Endothelial cell of umbilical vein (primary cell): ENCODE measurements at regions not wholly inside any gene's neighbourhood (a gene's known extent, or its start where the extent isn't known, plus 50 kb on each side); places are given as distances from the start of the nearest gene placed in this dataset.

ENCODE experiments used
- BruUV-seq: library from RNA; stranded (reverse); fragments of 400-500 nt; replicated peaks from 2 replicates; lab custom pipeline; 2021; lab: Mats Ljungman, UMichigan
- CTCF ChIA-PET: fragments of 300-600, 350-600 bp; sonication (Branson Sonifier 250); formaldehyde crosslinking; loops from one replicate; lab custom pipeline; 2021; ENCODE audit warnings: antibody characterized with exemption, inconsistent platforms; lab: Charles Lee
- POLR2A ChIA-PET: fragments of 300-600, 350-600 bp; sonication (Branson Sonifier 250); formaldehyde crosslinking; loops from one replicate; lab custom pipeline; 2021; ENCODE audit warnings: antibody characterized with exemption, inconsistent platforms; lab: Charles Lee
- DNase-seq: peaks from one replicate; pipeline ENCODE4 v3.0.0-alpha.2; 2011; ENCODE audit warnings: low read depth, low spot score
- FAIRE-seq: peaks from 2 replicates; lab custom pipeline; 2011; peaks lifted over from hg19 to GRCh38; lab: Jason Lieb, UNC
- H2AFZ ChIP-seq: 2 replicates; pipeline ENCODE4 v1.6.0; 2012; ENCODE audit warnings: low read depth, low read length, control low read depth, inconsistent platforms
- H3K27ac ChIP-seq: 2 replicates; pipeline ENCODE4 v1.5.1; 2011; ENCODE audit warnings: low read depth, mild to moderate bottlenecking, control low read depth, low read length, moderate library complexity; ENCODE audit not compliant: insufficient read depth
- H3K27me3 ChIP-seq, 2 experiments: 2 replicates each; pipeline versions ENCODE4 v1.6.0 to v1.6.1; 2011; ENCODE audit warnings: low read length in 2 of 2, mixed read lengths in 1 of 2; ENCODE audit not compliant: control insufficient read depth in 2 of 2, insufficient read depth in 2 of 2
- H3K36me3 ChIP-seq, 2 experiments: 2 replicates in 1 of 2; 3 replicates in 1 of 2; pipeline ENCODE4 v1.5.1; 2011; ENCODE audit warnings: low read length in 2 of 2, mild to moderate bottlenecking in 1 of 2, moderate library complexity in 1 of 2; ENCODE audit not compliant: control insufficient read depth in 2 of 2, insufficient read depth in 2 of 2; ENCODE audit errors: extremely low read depth in 1 of 2
- H3K4me1 ChIP-seq: 3 replicates; pipeline ENCODE4 v1.5.1; 2011; ENCODE audit warnings: mild to moderate bottlenecking, low read length; ENCODE audit not compliant: control insufficient read depth, insufficient read depth; ENCODE audit errors: extremely low read depth
- H3K4me2 ChIP-seq: 2 replicates; pipeline ENCODE4 v1.6.1; 2011; ENCODE audit warnings: low read length, control low read depth, mixed read lengths; ENCODE audit not compliant: insufficient read depth
- H3K4me3 ChIP-seq, 3 experiments: fragments of 200-600 bp in 1 of 3; sonication (generic), shearing (Covaris generic) in 1 of 3; replicated peaks in 1 of 3; 2 replicates each; pipeline ENCODE4 v1.5.1; 2011 to 2016; ENCODE audit warnings: control low read depth in 3 of 3, low read length in 3 of 3, mild to moderate bottlenecking in 2 of 3, inconsistent platforms in 1 of 3, low read depth in 1 of 3, moderate library complexity in 1 of 3; ENCODE audit not compliant: insufficient read depth in 1 of 3
- H3K79me2 ChIP-seq: 2 replicates; pipeline ENCODE4 v1.6.0; 2012; ENCODE audit warnings: low read length, inconsistent platforms; ENCODE audit not compliant: control insufficient read depth, insufficient read depth
- H3K9ac ChIP-seq: replicated peaks from 2 replicates; pipeline ENCODE3; 2011; ENCODE audit warnings: low read length, control low read depth; ENCODE audit not compliant: insufficient read depth; ENCODE audit errors: extremely low read depth
- H3K9me1 ChIP-seq: replicated peaks from 3 replicates; pipeline ENCODE4 v1.6.0; 2011; ENCODE audit warnings: mild to moderate bottlenecking, low read length; ENCODE audit not compliant: control insufficient read depth, insufficient read depth; ENCODE audit errors: extremely low read depth
- H3K9me3 ChIP-seq: replicated peaks from 2 replicates; pipeline ENCODE4 v1.5.1; 2012; ENCODE audit warnings: low read length, inconsistent platforms; ENCODE audit not compliant: control insufficient read depth, insufficient read depth
- H4K20me1 ChIP-seq: replicated peaks from 2 replicates; pipeline ENCODE3; 2011; ENCODE audit warnings: mild to moderate bottlenecking, low read length; ENCODE audit not compliant: control insufficient read depth, insufficient read depth; ENCODE audit errors: extremely low read depth
- CTCF ChIP-seq, 2 donors: IDR thresholded peaks; 1 replicate in 1 of 2; 2 replicates in 1 of 2; pipeline ENCODE4 v1.5.1; 2011; ENCODE audit warnings: low read length in 2 of 2, mild to moderate bottlenecking in 2 of 2, moderate library complexity in 2 of 2, control low read depth in 1 of 2, inconsistent platforms in 1 of 2, low read depth in 1 of 2; ENCODE audit not compliant: insufficient read depth in 1 of 2; ENCODE audit errors: extremely low read depth in 1 of 2
- EZH2 ChIP-seq: IDR thresholded peaks from 2 replicates; pipeline ENCODE4 v1.6.1; 2012; ENCODE audit warnings: borderline replicate concordance, low read depth, mild to moderate bottlenecking, moderate library complexity, low read length, inconsistent platforms; ENCODE audit not compliant: severe bottlenecking
- FOS ChIP-seq: IDR thresholded peaks from 2 replicates; pipeline ENCODE4 v1.6.1; 2011; ENCODE audit warnings: mild to moderate bottlenecking, low read length, moderate library complexity, borderline replicate concordance; ENCODE audit not compliant: insufficient read depth
- GATA2 ChIP-seq: IDR thresholded peaks from 2 replicates; pipeline ENCODE4 v1.7.0; 2011; ENCODE audit warnings: low read depth, mild to moderate bottlenecking, moderate library complexity, mixed read lengths, low read length; ENCODE audit not compliant: insufficient read length, insufficient read depth
- JUN ChIP-seq: IDR thresholded peaks from 2 replicates; pipeline ENCODE4 v1.6.1; 2011; ENCODE audit warnings: borderline replicate concordance, low read depth; ENCODE audit not compliant: insufficient read length, insufficient read depth
- MAX ChIP-seq: IDR thresholded peaks from 2 replicates; pipeline ENCODE4 v1.6.1; 2011; ENCODE audit not compliant: insufficient read depth, insufficient read length
- MYC ChIP-seq: IDR thresholded peaks from one replicate; pipeline ENCODE4 v1.6.1; 2011; ENCODE audit warnings: mild to moderate bottlenecking, low read depth, low read length
- POLR2A ChIP-seq: IDR thresholded peaks from 2 replicates; pipeline ENCODE4 v1.6.1; 2012; ENCODE audit warnings: low read depth, mild to moderate bottlenecking, control low read depth, low read length
- POLR2AphosphoS5 ChIP-seq: IDR thresholded peaks from 2 replicates; pipeline ENCODE4 v1.6.1; 2012; ENCODE audit warnings: low read depth, mild to moderate bottlenecking, control low read depth, low read length, moderate library complexity; ENCODE audit not compliant: insufficient read depth
- dilution Hi-C: fragments of 300-500 bp; cut with MboI; formaldehyde crosslinking; loops from one replicate; pipeline ENCODE4 v1.15.0; 2019; ENCODE audit warnings: low sequenced_read_pairs; ENCODE audit not compliant: extremely low pct_ligation_motif_present
- intact Hi-C: fragments of 100-400 bp; cut with micrococcal nuclease; formaldehyde crosslinking; loops from one replicate; pipeline ENCODE4 v1.10.0; 2022

GRCh38 chr15:37377428-37377827 is 277.1 kb upstream of the MEIS2 start:
- H3K4me3 ChIP-seq, result no peak overlapping the region
- TF ChIP-seq POLR2AphosphoS5 (no peak), MAX (no peak), POLR2A (no peak)
- no peak overlapping the region for H3K4me2 ChIP-seq
- dilution Hi-C loops, result no loop called here
- DNase-seq, result no peak
- no peaks in the 10 kb centered on the region for H3K4me1 ChIP-seq
- intact Hi-C loops, result no loop called here
- CTCF ChIA-PET, result no interaction called here
- BruUV-seq, result no TSS peak
- no peak overlapping the region for H3K27ac ChIP-seq
- no peaks in the 10 kb centered on the region for H3K79me2 ChIP-seq
- no peaks in the 10 kb centered on the region for H3K9me3 ChIP-seq
- H3K9me1 ChIP-seq, result no peaks in the 10 kb centered on the region
- POLR2A ChIA-PET, result no interaction called here
- no peak overlapping the region for H3K9ac ChIP-seq
- H3K27me3 ChIP-seq, result no peaks in the 10 kb centered on the region
- no peak for FAIRE-seq
- H3K36me3 ChIP-seq, result no peaks in the 10 kb centered on the region
- H4K20me1 ChIP-seq, result no peaks in the 10 kb centered on the region
- no peak overlapping the region for H2AFZ ChIP-seq

GRCh38 chr15:37394402-37395099 is 294.2 kb upstream of the MEIS2 start:
- H4K20me1 ChIP-seq, result no peaks in the 10 kb centered on the region
- H3K4me2 ChIP-seq, result no peak overlapping the region
- H3K9me3 ChIP-seq, result no peaks in the 10 kb centered on the region
- no TSS peak for BruUV-seq
- H3K9me1 ChIP-seq, result no peaks in the 10 kb centered on the region
- CTCF ChIA-PET, result no interaction called here
- H3K27me3 ChIP-seq, result no peaks in the 10 kb centered on the region
- dilution Hi-C loops (no loop called here), intact Hi-C loops (no loop called here)
- H3K27ac ChIP-seq, result no peak overlapping the region
- FAIRE-seq, result no peak
- H2AFZ ChIP-seq, result no peak overlapping the region
- H3K4me3 ChIP-seq, result no peak overlapping the region
- H3K4me1 ChIP-seq, result no peaks in the 10 kb centered on the region
- no peaks in the 10 kb centered on the region for H3K36me3 ChIP-seq
- TF ChIP-seq CTCF (IDR thresholded peaks at IDR 0.05; ENCODE audit: extremely low read depth in 1 of 2, insufficient read depth in 1 of 2, low read depth in 1 of 2, low read length in 2 of 2) (no peak), MYC (no peak), POLR2AphosphoS5 (no peak), POLR2A (no peak), GATA2 (no peak), MAX (no peak), FOS (no peak), JUN (no peak), EZH2 (no peak)
- H3K79me2 ChIP-seq, result no peaks in the 10 kb centered on the region
- DNase-seq, result no peak
- H3K9ac ChIP-seq, result no peak overlapping the region
- POLR2A ChIA-PET, result no interaction called here
